GM20000 (cell line): ENCODE measurements at regions not wholly inside any gene's neighbourhood (a gene's known extent, or its start where the extent isn't known, plus 50 kb on each side); places are given as distances from the start of the nearest gene placed in this dataset.

ENCODE experiments used
- DNase-seq: peaks from one replicate; pipeline ENCODE4 v3.0.0; 2012; ENCODE audit warnings: low spot score
- TF ChIP-seq, protein P1 (sequence below): IDR thresholded peaks from 2 replicates; pipeline ENCODE4 v1.5.1; 2012; ENCODE audit warnings: mild to moderate bottlenecking, control low read depth; ENCODE audit errors: extremely low read depth, missing control alignments

GRCh38 chr12:24479131-24479530 is 469.8 kb downstream of the BCAT1 start:
- no peak for DNase-seq

GRCh38 chr12:24478254-24478653 is 470.6 kb downstream of the BCAT1 start:
- DNase-seq: no peak
- TF ChIP-seq, protein P1, sequence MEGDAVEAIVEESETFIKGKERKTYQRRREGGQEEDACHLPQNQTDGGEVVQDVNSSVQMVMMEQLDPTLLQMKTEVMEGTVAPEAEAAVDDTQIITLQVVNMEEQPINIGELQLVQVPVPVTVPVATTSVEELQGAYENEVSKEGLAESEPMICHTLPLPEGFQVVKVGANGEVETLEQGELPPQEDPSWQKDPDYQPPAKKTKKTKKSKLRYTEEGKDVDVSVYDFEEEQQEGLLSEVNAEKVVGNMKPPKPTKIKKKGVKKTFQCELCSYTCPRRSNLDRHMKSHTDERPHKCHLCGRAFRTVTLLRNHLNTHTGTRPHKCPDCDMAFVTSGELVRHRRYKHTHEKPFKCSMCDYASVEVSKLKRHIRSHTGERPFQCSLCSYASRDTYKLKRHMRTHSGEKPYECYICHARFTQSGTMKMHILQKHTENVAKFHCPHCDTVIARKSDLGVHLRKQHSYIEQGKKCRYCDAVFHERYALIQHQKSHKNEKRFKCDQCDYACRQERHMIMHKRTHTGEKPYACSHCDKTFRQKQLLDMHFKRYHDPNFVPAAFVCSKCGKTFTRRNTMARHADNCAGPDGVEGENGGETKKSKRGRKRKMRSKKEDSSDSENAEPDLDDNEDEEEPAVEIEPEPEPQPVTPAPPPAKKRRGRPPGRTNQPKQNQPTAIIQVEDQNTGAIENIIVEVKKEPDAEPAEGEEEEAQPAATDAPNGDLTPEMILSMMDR: no peak

More at GRCh38 chr12:24479131-24479530, 469.8 kb downstream of the BCAT1 start:
- TF ChIP-seq, protein P1: no peak

- TF ChIP-seq, protein P1: no peak
- DNase-seq: no peak
Observed at GRCh38 chr12:24476310-24476709, 472.6 kb downstream of the BCAT1 start.

DNA sequence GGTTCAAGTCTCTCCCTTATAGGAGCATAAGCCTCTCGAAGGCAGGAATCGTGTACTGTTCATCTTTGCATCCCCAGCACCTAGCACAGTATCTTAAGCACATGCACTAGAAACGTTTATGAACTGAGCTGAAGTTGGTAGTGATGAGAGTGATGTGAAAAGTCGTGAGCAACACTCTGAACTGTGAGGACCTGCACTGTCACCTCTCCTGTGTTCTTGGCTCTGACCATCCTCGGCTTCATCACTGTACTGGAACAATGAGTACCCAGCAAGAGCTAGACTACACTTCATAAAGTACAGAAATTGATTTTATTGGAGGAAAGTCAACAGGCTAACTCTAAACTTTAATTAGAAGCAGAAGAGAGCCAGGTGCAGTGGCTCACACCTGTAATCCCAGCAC is 473.6 kb downstream of the BCAT1 start:
- DNase-seq: no peak
- TF ChIP-seq, protein P1: no peak

DNA sequence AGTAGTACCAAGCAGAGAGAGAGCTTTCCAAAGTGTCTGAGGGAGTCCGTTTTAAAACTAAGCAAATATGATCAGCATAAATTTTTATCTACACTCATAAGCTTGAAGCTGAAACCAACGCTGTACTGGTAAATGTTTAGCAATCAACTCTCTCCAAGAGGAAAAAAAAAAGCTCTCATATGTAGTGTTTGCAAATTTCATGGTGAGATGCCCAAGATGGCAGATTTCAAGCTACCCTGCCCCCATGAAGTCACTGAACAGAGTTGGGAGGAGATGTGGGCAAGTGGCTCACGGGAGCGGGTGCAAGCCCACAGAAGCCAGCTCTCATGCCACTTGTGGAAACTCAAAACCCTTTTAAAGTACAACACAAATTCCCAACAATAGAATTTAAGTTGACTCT is 475.8 kb downstream of the BCAT1 start:
- TF ChIP-seq, protein P1: no peak
- DNase-seq: no peak

- TF ChIP-seq, protein P1: no peak
- DNase-seq: no peak
Observed at GRCh38 chr12:24470050-24470449, 478.9 kb downstream of the BCAT1 start.

- TF ChIP-seq, protein P1: no peak
- no peak for DNase-seq
Observed at GRCh38 chr12:24469089-24469488, 479.8 kb downstream of the BCAT1 start.

DNA sequence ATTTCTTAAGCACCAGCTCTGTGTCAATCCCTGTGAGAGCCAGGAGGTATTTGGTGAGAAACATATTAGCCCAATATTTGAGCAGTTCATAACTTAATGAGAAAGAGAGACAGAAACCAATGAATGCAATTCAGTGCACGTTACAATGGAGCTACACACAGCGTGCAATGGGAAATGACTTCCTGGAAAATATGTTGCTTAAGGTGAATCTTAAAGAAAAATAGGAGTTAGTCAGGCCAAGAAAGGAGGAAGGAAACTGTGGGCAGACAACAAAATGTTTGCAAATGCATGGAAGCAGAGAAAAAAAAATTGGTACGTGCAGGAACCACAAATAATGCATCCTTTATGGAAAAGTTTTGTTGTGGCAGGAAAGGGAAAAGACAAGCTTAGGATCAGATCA is 481.7 kb downstream of the BCAT1 start:
- no peak for DNase-seq
- TF ChIP-seq, protein P1: no peak
